Activated naive CD8-positive, alpha-beta T cell treated with anti-CD3 and anti-CD28 coated beads, Interleukin-2, amount 10 ng/mL, durations not matched to agents 7 days and 5 days (primary cell): ENCODE measurements at regions not wholly inside any gene's neighbourhood (a gene's known extent, or its start where the extent isn't known, plus 50 kb on each side); places are given as distances from the start of the nearest gene placed in this dataset.

Source experiments
- ATAC-seq: fragments of 150-1000 bp; cut with Tn5 transposase; one replicate; pipeline ENCODE4 v1.10.0; 2021; ENCODE audit warnings: low read depth, moderate library complexity
- POLR2A ChIA-PET: fragments of 350-600 bp; sonication (Branson Sonifier 250); formaldehyde crosslinking; loops from one replicate; lab custom pipeline; 2021; ENCODE audit warnings: antibody characterized with exemption; lab: Charles Lee
- DNase-seq: peaks from one replicate; pipeline ENCODE4 v3.0.0; 2021
- H3K27ac Mint-ChIP-seq: one replicate; pipeline ENCODE4 v1.8.0; 2022; ENCODE audit warnings: mild to moderate bottlenecking, mixed read lengths
- H3K27me3 Mint-ChIP-seq: one replicate; pipeline ENCODE4 v1.8.0; 2022; ENCODE audit warnings: mild to moderate bottlenecking, moderate library complexity, mixed read lengths
- H3K36me3 Mint-ChIP-seq: one replicate; pipeline ENCODE4 v1.8.0; 2021; ENCODE audit warnings: mild to moderate bottlenecking, mixed read lengths
- H3K4me1 Mint-ChIP-seq: one replicate; pipeline ENCODE4 v1.8.0; 2021; ENCODE audit warnings: mixed read lengths
- H3K4me3 Mint-ChIP-seq: one replicate; pipeline ENCODE4 v1.8.0; 2022; ENCODE audit warnings: mild to moderate bottlenecking, moderate library complexity, mixed read lengths
- H3K9me3 Mint-ChIP-seq: one replicate; pipeline ENCODE4 v1.8.0; 2021; ENCODE audit warnings: mixed read lengths

DNA sequence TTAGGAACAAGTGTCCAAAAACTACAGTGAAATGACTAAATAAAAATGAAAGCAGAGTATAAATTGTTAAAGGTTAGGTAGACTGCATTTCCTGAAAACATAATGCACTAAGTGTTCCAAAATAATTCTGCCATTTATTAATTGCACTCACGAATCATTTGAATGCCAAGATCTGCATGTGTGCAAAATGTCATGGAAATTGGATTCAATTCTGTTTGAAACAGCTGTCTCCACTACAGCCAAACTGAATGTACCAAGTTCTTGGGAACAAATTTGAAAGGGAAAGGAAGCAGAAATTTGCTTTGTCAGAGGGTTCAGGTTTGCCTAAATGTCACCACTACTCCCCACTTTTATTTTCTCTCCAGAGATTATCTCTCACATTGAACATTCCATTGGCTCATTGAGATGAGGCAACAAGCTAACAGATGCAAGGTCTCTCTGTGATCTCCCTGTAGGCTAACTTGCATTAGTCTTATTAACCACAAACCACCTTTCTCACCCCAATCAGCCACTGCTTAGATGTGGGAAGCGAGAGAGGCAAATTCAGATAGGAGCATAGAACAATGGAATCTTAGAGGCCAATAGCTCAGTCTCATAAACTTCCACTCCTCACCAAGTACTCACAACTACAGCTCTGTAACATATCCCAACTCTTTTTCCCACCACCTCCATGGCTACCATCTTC lies 226.6 kb downstream of the KDR start:
- Mint-ChIP-seq H3K27ac (no peak overlapping the region), H3K4me1 (no peaks in the 10 kb centered on the region), H3K4me3 (no peak overlapping the region), H3K9me3 (peaks cover under 1% of the 10 kb centered on the region), H3K27me3 (peaks cover 3% of the 10 kb centered on the region), H3K36me3 (no peaks in the 10 kb centered on the region)
- POLR2A ChIA-PET, result no interaction called here
- DNase-seq, result no peak
- no peak for ATAC-seq

DNA sequence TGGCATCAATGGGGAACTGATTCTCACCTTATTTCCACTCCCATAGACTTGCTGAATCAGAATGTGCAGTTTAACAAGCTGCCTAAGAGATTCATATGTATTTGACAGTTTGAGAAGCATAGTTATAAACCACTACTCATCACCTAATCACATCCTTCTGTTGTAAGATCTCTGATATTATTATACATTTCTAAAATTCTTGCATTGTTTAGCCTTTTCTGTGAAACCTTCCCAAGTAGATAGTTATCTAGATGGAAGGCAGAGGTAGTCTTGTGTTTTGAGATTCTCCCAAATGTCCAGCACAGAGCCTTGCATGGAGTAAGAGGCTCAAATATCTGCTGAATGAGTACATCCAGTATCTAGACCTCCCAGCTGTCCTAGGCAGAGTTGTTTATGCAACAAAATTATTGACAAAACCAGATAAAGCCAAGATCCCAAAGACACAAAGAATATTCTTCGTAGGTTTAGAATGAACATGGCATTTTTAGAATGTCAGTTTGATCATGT lies 227.3 kb downstream of the KDR start:
- H3K4me3 Mint-ChIP-seq, result no peak overlapping the region
- POLR2A ChIA-PET, result no interaction called here
- H3K27me3 Mint-ChIP-seq, result peaks cover 3% of the 10 kb centered on the region
- H3K36me3 Mint-ChIP-seq, result no peaks in the 10 kb centered on the region
- H3K27ac Mint-ChIP-seq, result no peak overlapping the region
- H3K4me1 Mint-ChIP-seq, result no peaks in the 10 kb centered on the region
- peaks cover 1% of the 10 kb centered on the region for H3K9me3 Mint-ChIP-seq
- DNase-seq (no peak), ATAC-seq (no peak)

DNA sequence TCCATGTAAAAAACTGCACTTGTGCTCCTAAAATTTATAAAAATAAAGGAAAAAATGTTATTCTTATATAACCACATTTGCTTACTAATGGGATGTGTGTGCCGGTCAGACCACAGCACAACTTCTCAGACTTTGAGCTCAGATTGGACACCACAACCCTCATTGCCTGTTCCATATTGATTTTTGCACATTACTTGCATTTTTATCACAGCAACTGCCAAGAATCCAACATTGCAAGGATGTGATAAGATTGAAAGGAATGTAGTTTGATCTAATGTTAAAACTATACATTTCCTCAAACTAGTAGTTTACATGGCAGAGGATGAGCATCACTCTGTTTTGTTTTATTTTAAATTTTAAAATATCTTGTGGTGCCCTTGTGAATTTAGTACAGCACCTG lies 227.8 kb downstream of the KDR start:
- H3K4me3 Mint-ChIP-seq, result no peak overlapping the region
- H3K27ac Mint-ChIP-seq, result no peak overlapping the region
- H3K27me3 Mint-ChIP-seq, result peaks cover 3% of the 10 kb centered on the region
- no peaks in the 10 kb centered on the region for H3K36me3 Mint-ChIP-seq
- no peaks in the 10 kb centered on the region for H3K4me1 Mint-ChIP-seq
- H3K9me3 Mint-ChIP-seq, result peaks cover 1% of the 10 kb centered on the region
- DNase-seq (no peak), ATAC-seq (no peak)
- POLR2A ChIA-PET, result no interaction called here

DNA sequence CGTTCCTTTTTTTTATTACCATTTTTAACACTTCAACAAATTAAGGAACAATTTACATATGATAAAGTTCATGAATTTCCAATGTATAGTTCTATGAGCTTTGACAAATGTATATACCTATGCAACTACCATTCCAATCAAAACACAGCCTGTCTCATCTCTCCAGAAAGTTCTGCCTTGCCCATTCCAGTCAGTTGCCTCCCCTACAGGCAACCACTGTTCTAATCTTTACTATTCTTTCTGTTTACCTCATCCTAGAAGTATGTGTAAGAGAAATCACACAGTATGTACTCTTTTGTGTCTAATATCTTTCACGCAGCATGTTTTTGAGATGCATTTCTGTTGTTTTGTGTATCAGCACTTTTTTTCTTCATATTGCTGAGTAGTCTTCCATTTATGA lies 224.9 kb downstream of the KIT start:
- H3K4me1 Mint-ChIP-seq, result no peaks in the 10 kb centered on the region
- no peaks in the 10 kb centered on the region for H3K27me3 Mint-ChIP-seq
- no peak for DNase-seq
- no peaks in the 10 kb centered on the region for H3K36me3 Mint-ChIP-seq
- POLR2A ChIA-PET, result no interaction called here
- no peak overlapping the region for H3K4me3 Mint-ChIP-seq
- H3K9me3 Mint-ChIP-seq, result no peaks in the 10 kb centered on the region
- no peak overlapping the region for H3K27ac Mint-ChIP-seq
- ATAC-seq, result no peak

DNA sequence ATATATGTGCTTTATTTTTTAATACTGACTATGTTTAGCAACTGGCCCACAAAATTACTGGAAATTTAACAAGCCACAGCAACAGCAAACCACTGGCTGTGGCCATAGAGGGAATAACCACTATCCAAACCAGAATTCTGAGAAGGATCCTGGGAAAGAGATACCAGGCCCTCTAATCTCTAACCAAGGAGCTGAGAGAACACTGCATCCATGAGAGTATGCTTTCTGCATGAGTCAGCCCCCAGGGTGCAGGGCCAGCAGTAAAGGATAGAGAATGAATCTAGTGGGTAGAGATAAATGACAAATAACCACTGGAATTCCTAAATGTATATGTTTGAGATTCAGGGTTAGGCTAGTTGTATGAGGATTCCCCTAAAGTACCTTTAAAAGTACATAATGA lies 221.8 kb downstream of the KIT start:
- Mint-ChIP-seq H3K4me1 (no peaks in the 10 kb centered on the region), H3K27ac (no peak overlapping the region), H3K36me3 (no peaks in the 10 kb centered on the region), H3K27me3 (no peaks in the 10 kb centered on the region), H3K4me3 (no peak overlapping the region), H3K9me3 (peaks cover 2% of the 10 kb centered on the region)
- POLR2A ChIA-PET, result no interaction called here
- DNase-seq, result no peak
- ATAC-seq, result no peak

DNA sequence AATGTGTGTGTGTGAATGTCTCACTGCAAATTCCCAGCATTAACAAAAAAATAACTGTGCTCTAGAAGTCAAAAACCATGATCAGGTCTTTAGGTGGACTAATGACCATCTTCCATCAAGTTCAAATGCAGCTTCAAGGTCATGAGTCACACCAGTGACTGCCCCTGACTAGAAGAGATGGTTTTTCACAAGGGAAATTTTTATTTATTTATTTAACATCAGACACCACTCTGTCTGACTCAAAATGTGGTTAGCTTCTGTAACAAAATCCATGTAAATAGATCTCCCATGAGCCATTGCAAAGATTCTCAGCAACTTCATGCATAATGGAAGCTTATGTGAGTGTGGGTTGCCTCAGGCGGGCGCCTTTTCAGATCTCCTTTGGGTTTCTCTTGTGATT lies 219.2 kb downstream of the KIT start:
- Mint-ChIP-seq H3K27me3 (no peaks in the 10 kb centered on the region), H3K27ac (no peak overlapping the region), H3K4me1 (no peaks in the 10 kb centered on the region), H3K4me3 (no peak overlapping the region), H3K9me3 (peaks cover 2% of the 10 kb centered on the region), H3K36me3 (no peaks in the 10 kb centered on the region)
- POLR2A ChIA-PET, result no interaction called here
- no peak for ATAC-seq
- DNase-seq, result no peak

DNA sequence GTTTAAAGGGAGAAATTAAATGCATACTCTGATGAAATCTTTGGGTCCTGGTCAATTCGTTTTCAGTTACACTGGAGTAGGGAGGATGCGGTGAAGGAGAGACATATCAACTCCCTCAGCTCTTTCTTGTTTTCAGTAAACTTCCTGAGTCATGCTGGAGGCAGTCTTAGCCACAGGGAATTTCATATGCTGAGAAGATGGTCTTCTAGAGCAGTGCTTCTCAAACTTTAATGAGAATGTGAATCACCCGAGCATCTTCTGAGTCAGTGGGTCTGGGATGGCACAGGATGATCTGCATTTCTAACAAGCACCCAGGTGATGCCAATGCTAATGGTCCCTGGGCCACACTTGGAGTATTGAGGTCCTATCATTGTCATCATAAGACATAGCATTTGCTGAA lies 214.5 kb downstream of the KIT start:
- no peaks in the 10 kb centered on the region for H3K4me1 Mint-ChIP-seq
- ATAC-seq, result no peak
- DNase-seq, result no peak
- no peak overlapping the region for H3K4me3 Mint-ChIP-seq
- peaks cover 2% of the 10 kb centered on the region for H3K9me3 Mint-ChIP-seq
- H3K36me3 Mint-ChIP-seq, result no peaks in the 10 kb centered on the region
- H3K27ac Mint-ChIP-seq, result no peak overlapping the region
- POLR2A ChIA-PET, result no interaction called here
- H3K27me3 Mint-ChIP-seq, result no peaks in the 10 kb centered on the region

DNA sequence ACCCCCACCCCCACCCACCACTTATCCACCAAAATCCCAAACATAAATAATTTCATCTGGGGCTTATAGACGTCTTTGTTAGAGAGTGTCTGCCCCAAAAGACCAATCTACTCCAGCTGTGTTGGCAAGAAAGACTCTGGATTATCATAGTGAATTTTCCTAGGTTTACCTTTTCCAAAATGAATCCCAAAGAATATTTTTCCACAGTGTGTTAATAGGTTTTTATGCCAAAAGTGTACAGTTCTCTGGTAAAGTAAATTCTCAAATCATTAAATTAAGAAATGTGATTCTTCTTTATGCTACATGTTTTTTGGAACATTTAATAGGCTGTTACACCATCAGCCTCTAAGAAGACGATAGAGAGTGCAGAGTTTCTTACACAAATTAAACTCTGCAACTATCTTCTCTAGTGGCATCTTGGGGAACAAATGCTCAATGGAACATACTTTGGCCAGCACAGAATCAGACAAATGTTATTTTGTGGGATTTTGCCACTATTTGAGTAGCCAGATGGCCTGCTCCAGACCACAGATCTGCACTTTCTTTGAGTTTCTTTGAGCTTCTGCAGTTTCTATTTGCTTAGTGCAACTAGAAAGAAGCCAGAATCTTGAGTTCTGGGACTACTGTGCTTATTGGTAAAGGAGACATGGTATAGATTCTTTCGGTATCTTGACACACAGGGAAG lies 206.0 kb downstream of the KIT start:
- DNase-seq (no peak), ATAC-seq (no peak)
- H3K9me3 Mint-ChIP-seq, result no peaks in the 10 kb centered on the region
- no peak overlapping the region for H3K27ac Mint-ChIP-seq
- no peak overlapping the region for H3K4me3 Mint-ChIP-seq
- H3K4me1 Mint-ChIP-seq, result no peaks in the 10 kb centered on the region
- POLR2A ChIA-PET, result no interaction called here
- peaks cover 4% of the 10 kb centered on the region for H3K27me3 Mint-ChIP-seq
- H3K36me3 Mint-ChIP-seq, result no peaks in the 10 kb centered on the region

DNA sequence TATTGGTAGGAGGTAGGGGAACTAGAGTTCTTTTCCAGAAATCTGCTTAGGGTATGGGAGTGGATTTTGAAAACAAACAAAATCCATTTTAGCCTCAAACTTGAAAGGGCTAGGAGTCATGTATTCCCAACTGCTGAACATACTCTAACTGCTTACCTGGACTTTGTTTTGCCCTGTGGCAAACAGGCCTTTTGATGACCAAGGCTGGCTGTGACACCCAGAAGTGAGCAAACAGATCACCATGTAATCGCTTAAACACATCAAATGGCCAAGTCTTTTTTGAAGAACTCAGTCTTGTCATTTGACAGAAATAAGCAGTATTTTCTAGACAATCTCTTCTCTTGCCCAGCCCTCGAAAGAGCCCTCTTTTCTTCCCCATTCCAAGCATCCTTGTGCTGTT lies 203.4 kb downstream of the KIT start:
- Mint-ChIP-seq H3K4me1 (no peaks in the 10 kb centered on the region), H3K27me3 (peaks cover 2% of the 10 kb centered on the region)

DNA sequence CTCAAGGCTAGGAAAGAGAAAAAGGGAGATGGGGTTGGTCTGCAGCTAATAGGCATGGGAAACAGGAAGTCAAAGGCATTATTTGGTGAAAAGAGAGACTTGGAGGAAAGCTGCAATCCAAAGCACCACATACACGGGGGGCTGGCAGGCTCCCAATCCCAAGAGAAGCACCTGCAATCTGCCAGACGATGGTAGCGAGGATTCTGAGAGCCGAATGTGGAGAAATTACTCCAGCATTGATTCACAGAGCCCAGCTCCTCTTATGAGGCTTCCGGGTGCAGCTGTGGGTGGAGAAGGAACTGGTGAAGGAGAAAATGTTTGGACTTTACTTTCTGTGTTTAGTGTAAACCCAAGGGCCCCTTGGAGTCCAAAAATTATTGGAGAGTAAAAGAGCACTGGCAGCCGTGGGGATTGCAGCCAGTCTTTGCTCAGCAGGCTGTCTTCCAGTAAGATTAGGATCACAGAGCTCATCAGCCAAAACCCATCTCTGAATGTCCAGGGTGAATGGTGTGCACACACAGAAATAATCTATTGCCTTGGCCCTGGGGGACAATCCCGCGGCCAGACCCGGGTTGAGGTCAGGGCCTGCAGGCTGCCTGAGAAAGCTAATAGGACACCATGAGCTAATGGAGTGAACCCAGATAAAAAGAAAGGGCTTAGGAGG lies 197.6 kb downstream of the KIT start:
- POLR2A ChIA-PET, result no interaction called here
- Mint-ChIP-seq H3K4me3 (no peak overlapping the region), H3K36me3 (no peaks in the 10 kb centered on the region), H3K27ac (no peak overlapping the region), H3K4me1 (no peaks in the 10 kb centered on the region), H3K27me3 (no peaks in the 10 kb centered on the region), H3K9me3 (peaks cover 1% of the 10 kb centered on the region)
- DNase-seq (no peak), ATAC-seq (no peak)

More for the DNA sequence above, 203.4 kb downstream of the KIT start:
- H3K27ac Mint-ChIP-seq, result no peak overlapping the region
- POLR2A ChIA-PET, result no interaction called here
- no peaks in the 10 kb centered on the region for H3K36me3 Mint-ChIP-seq
- peaks cover 1% of the 10 kb centered on the region for H3K9me3 Mint-ChIP-seq
- ATAC-seq (no peak), DNase-seq (no peak)
- H3K4me3 Mint-ChIP-seq, result no peak overlapping the region

DNA sequence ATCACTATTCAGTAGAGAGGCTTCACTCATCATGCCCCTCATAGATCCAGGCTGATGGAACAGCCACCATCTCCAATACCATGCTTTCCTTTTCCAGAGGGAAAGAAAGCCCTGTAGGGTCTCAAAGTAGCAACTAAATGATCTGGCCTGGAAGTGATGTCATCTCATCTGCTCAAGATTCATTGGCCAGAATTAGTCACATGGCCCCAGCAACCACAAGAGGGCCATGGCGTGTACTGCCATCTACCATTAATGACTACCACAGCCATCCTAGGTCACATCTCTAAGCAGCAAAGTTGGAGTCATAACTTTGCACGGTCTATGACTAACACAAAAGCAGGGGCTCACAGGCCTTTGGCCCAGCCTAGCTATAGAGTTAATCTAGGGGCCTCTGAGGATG lies 194.8 kb downstream of the KIT start:
- Mint-ChIP-seq H3K4me3 (no peak overlapping the region), H3K4me1 (no peaks in the 10 kb centered on the region)
- DNase-seq, result no peak

DNA sequence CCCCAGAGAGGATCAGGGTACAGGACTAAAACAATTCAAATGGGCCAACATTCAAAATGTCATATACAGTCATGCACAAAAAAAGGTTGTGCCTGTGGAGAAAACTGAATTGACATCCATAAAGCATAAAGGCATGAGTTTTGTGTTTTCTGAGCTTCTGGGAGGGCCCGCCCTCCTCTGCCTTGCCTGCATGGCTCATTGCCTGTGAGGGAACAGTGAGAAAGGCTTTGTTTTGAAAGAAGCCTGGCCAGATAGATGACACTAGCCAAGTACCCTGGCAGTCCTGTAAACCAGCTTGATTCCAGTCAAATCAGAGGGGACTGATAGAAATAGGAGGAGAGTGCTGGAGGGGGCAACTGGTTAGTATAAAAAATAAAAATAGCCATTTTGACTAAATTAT lies 194.3 kb downstream of the KIT start:
- no peak overlapping the region for H3K27ac Mint-ChIP-seq
- H3K4me3 Mint-ChIP-seq, result no peak overlapping the region
- H3K27me3 Mint-ChIP-seq, result peaks cover 3% of the 10 kb centered on the region
- H3K36me3 Mint-ChIP-seq, result no peaks in the 10 kb centered on the region
- no peaks in the 10 kb centered on the region for H3K9me3 Mint-ChIP-seq
- ATAC-seq, result no peak
- no peaks in the 10 kb centered on the region for H3K4me1 Mint-ChIP-seq
- POLR2A ChIA-PET, result no interaction called here
- DNase-seq, result no peak

More for the DNA sequence above, 194.8 kb downstream of the KIT start:
- H3K27me3 Mint-ChIP-seq, result peaks cover 3% of the 10 kb centered on the region
- H3K27ac Mint-ChIP-seq, result no peak overlapping the region
- ATAC-seq, result no peak
- H3K36me3 Mint-ChIP-seq, result no peaks in the 10 kb centered on the region
- no peaks in the 10 kb centered on the region for H3K9me3 Mint-ChIP-seq
- POLR2A ChIA-PET, result no interaction called here

DNA sequence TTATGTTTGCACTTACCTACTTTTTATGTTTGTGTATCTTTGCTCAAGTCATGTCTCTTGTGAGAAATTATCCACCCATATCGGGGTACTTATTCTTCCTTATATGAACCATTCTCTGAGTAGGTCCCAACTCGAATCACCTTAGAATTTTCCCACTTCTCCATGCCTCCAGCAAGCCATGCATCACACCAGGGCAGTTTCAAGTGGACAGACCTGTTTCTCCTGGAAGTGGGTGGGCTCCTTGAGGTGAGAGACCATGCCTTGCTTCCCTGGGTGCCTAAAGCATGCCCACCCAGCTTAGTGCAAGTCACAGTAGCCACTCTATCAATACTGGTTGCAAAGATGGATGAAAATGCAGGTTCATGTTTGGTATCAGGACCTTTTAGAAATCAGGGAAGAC lies 187.2 kb downstream of the KIT start:
- Mint-ChIP-seq H3K36me3 (no peaks in the 10 kb centered on the region), H3K4me1 (no peaks in the 10 kb centered on the region), H3K27ac (no peak overlapping the region), H3K9me3 (no peaks in the 10 kb centered on the region), H3K4me3 (no peak overlapping the region), H3K27me3 (peaks cover 6% of the 10 kb centered on the region)
- no peak for DNase-seq
- POLR2A ChIA-PET, result no interaction called here
- no peak for ATAC-seq

DNA sequence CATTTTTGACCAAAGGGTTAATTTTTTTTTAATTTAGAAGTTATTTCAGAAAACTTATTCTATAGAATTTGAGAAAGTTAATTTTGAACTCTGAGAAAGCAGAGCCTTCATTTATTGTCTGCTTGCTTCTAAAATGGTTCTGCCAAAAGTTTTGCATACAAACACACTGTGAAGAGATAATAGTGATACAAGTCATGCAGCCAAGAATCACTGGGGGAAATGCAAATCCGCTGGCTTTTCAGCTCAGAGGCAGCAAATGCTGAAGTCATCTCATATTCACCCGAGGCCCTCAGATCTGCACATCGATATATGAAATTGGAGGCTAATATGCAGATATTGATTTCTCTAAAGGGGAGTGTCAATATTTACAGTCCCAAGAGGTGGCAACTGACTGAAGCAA lies 186.2 kb downstream of the KIT start:
- POLR2A ChIA-PET, result no interaction called here
- H3K36me3 Mint-ChIP-seq, result no peaks in the 10 kb centered on the region
- H3K4me3 Mint-ChIP-seq, result no peak overlapping the region
- ATAC-seq (no peak), DNase-seq (no peak)
- no peaks in the 10 kb centered on the region for H3K4me1 Mint-ChIP-seq
- no peaks in the 10 kb centered on the region for H3K9me3 Mint-ChIP-seq
- no peak overlapping the region for H3K27ac Mint-ChIP-seq
- peaks cover 6% of the 10 kb centered on the region for H3K27me3 Mint-ChIP-seq
